ENCODE measurements at regions not wholly inside any gene's neighbourhood (a gene's known extent, or its start where the extent isn't known, plus 50 kb on each side); places are given as distances from the start of the nearest gene placed in this dataset.

GRCh38 chr15:60130821-60131220, 126.7 kb downstream of the FOXB1 start:
- Histone ChIP-seq H3K4me1 (ENCODE audit: control insufficient read depth, insufficient read depth, low read length, unreplicated experiment) (peaks cover 11% of the 10 kb centered on the region), H3K27ac (ENCODE audit: low read depth, low read length) (no peak overlapping the region), H2AFZ (ENCODE audit: low read length, unreplicated experiment) (no peak overlapping the region), H3K79me2 (ENCODE audit: control insufficient read depth, insufficient read depth, low read length, unreplicated experiment) (no peaks in the 10 kb centered on the region), H3K36me3 (ENCODE audit: insufficient read depth, low read length) (no peaks in the 10 kb centered on the region), H3K4me3 (ENCODE audit: low read depth, low read length) (no peak overlapping the region), H3K27me3 (ENCODE audit: insufficient read depth, low read length) (peaks cover 19% of the 10 kb centered on the region)

- Histone ChIP-seq H3K4me3 (ENCODE audit: low read depth, low read length) (no peak overlapping the region), H3K36me3 (ENCODE audit: insufficient read depth, low read length) (no peaks in the 10 kb centered on the region), H2AFZ (ENCODE audit: low read length, unreplicated experiment) (no peak overlapping the region), H3K27me3 (ENCODE audit: insufficient read depth, low read length) (peaks cover 19% of the 10 kb centered on the region), H3K4me1 (ENCODE audit: control insufficient read depth, insufficient read depth, low read length, unreplicated experiment) (no peaks in the 10 kb centered on the region), H3K27ac (ENCODE audit: low read depth, low read length) (no peak overlapping the region), H3K79me2 (ENCODE audit: control insufficient read depth, insufficient read depth, low read length, unreplicated experiment) (no peaks in the 10 kb centered on the region)
These were observed 130.5 kb downstream of the FOXB1 start for GRCh38 chr15:60134609-60135008.

- no peaks in the 10 kb centered on the region for H3K4me1 ChIP-seq (ENCODE audit: control insufficient read depth, insufficient read depth, low read length, unreplicated experiment)
- no peak overlapping the region for H2AFZ ChIP-seq (ENCODE audit: low read length, unreplicated experiment)
- H3K27ac ChIP-seq (ENCODE audit: low read depth, low read length): no peak overlapping the region
- H3K36me3 ChIP-seq (ENCODE audit: insufficient read depth, low read length): no peaks in the 10 kb centered on the region
- no peaks in the 10 kb centered on the region for H3K79me2 ChIP-seq (ENCODE audit: control insufficient read depth, insufficient read depth, low read length, unreplicated experiment)
- peaks cover 29% of the 10 kb centered on the region for H3K27me3 ChIP-seq (ENCODE audit: insufficient read depth, low read length)
- H3K4me3 ChIP-seq (ENCODE audit: low read depth, low read length): no peak overlapping the region
These were observed 131.8 kb downstream of the FOXB1 start for GRCh38 chr15:60135961-60136360.

DNA sequence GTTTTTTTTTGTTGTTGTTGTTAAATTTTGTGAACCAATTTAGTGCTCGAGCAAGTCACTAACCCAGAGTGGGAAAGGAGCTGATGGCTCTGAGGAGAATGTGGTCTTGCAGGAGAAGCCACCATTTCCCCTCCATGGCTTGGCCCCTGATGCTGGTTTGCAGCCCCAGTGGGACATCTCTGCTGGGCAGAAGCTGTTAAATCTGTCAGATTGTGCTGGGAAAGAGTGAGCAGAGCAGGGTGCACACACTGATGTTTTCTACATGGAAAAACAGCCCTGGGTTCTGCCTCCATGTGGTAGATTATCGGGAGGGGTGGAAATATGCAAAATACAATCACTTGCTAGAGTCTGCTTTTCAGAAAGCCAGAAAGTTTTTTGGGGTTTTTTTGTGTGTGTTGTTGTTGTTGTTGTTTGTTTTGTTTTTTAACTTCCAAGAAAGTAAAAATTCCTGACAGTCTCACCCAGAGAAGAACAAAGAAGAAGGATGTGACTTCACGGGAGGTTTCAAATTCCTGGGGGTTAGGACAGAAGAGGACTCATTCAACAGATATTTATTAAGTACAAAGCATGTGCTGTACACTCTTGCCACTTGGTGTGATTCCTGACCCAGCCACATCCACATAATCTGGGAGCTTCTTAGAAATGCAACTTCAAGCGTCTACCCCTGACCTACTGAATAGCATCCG, 133.7 kb downstream of the FOXB1 start:
- no peak overlapping the region for H3K4me3 ChIP-seq (ENCODE audit: low read depth, low read length)
- no peaks in the 10 kb centered on the region for H3K36me3 ChIP-seq (ENCODE audit: insufficient read depth, low read length)
- peaks cover 40% of the 10 kb centered on the region for H3K27me3 ChIP-seq (ENCODE audit: insufficient read depth, low read length)
- H3K27ac ChIP-seq (ENCODE audit: low read depth, low read length): no peak overlapping the region
- no peak overlapping the region for H2AFZ ChIP-seq (ENCODE audit: low read length, unreplicated experiment)
- H3K79me2 ChIP-seq (ENCODE audit: control insufficient read depth, insufficient read depth, low read length, unreplicated experiment): no peaks in the 10 kb centered on the region
- H3K4me1 ChIP-seq (ENCODE audit: control insufficient read depth, insufficient read depth, low read length, unreplicated experiment): no peaks in the 10 kb centered on the region

GRCh38 chr15:60138397-60138968, 134.4 kb downstream of the FOXB1 start:
- peaks cover 40% of the 10 kb centered on the region for H3K27me3 ChIP-seq (ENCODE audit: insufficient read depth, low read length)

GRCh38 chr15:60152386-60152785, 148.3 kb downstream of the FOXB1 start:
- Histone ChIP-seq H3K4me1 (ENCODE audit: control insufficient read depth, insufficient read depth, low read length, unreplicated experiment) (peaks cover 13% of the 10 kb centered on the region), H3K27ac (ENCODE audit: low read depth, low read length) (no peak overlapping the region), H3K27me3 (ENCODE audit: insufficient read depth, low read length) (peaks cover 40% of the 10 kb centered on the region), H3K4me3 (ENCODE audit: low read depth, low read length) (no peak overlapping the region), H3K36me3 (ENCODE audit: insufficient read depth, low read length) (no peaks in the 10 kb centered on the region), H3K79me2 (ENCODE audit: control insufficient read depth, insufficient read depth, low read length, unreplicated experiment) (no peaks in the 10 kb centered on the region), H2AFZ (ENCODE audit: low read length, unreplicated experiment) (no peak overlapping the region)

More at GRCh38 chr15:60138397-60138968, 134.4 kb downstream of the FOXB1 start:
- Histone ChIP-seq H3K4me1 (ENCODE audit: control insufficient read depth, insufficient read depth, low read length, unreplicated experiment) (no peaks in the 10 kb centered on the region), H3K27ac (ENCODE audit: low read depth, low read length) (no peak overlapping the region), H3K4me3 (ENCODE audit: low read depth, low read length) (no peak overlapping the region), H2AFZ (ENCODE audit: low read length, unreplicated experiment) (no peak overlapping the region), H3K36me3 (ENCODE audit: insufficient read depth, low read length) (no peaks in the 10 kb centered on the region), H3K79me2 (ENCODE audit: control insufficient read depth, insufficient read depth, low read length, unreplicated experiment) (no peaks in the 10 kb centered on the region)

DNA sequence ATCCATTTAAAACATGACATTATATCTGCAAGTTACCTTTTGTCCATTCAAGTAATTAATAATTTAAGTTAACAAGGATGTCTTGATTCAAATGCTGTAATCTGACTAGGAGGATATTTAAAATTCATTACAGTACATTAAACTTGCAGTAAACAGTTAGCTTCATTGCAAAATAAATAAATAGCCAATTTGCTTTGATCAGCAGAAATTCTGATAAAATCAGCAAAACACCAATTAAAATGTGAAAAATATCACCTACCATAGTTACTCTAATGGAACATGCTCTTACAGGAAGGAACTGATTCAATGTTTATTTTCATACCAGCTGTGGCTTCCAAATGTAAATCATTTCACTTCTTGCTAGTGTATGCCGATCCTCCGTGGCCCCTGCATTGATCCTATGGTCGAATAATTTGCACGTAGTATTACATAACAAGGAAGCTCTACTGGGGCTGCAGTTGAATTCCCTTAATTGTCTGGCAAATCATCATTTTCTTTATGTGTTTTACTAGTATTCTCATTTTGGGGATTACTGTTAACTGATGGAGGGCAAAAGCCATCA, 150.7 kb downstream of the FOXB1 start:
- no peaks in the 10 kb centered on the region for H3K79me2 ChIP-seq (ENCODE audit: control insufficient read depth, insufficient read depth, low read length, unreplicated experiment)
- no peak overlapping the region for H3K27ac ChIP-seq (ENCODE audit: low read depth, low read length)
- H3K4me1 ChIP-seq (ENCODE audit: control insufficient read depth, insufficient read depth, low read length, unreplicated experiment): peaks cover 13% of the 10 kb centered on the region
- no peak overlapping the region for H2AFZ ChIP-seq (ENCODE audit: low read length, unreplicated experiment)
- H3K27me3 ChIP-seq (ENCODE audit: insufficient read depth, low read length): peaks cover 35% of the 10 kb centered on the region
- no peaks in the 10 kb centered on the region for H3K36me3 ChIP-seq (ENCODE audit: insufficient read depth, low read length)
- H3K4me3 ChIP-seq (ENCODE audit: low read depth, low read length): peak overlapping the region; percentile 63; the same call in 1 of the 2 replicates

DNA sequence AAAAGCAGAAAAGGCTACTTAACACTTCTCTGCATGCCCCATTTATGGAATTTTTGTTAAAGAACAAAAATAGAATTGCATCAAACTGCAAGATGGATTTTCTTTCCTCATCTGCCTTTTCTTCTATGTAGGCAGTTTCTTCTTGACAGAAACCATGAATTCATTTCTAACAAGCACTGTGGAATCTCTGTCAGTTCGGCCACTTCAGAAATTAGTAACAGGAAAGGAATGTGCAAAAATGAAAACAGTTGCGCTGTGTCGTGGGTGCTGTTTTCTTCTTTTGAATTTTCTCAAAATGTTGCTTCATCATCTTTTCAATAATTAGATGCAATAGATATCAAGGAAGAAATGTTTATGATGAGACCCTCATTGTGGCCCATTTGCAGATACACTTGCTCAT, 151.6 kb downstream of the FOXB1 start:
- Histone ChIP-seq H3K79me2 (ENCODE audit: control insufficient read depth, insufficient read depth, low read length, unreplicated experiment) (no peaks in the 10 kb centered on the region), H2AFZ (ENCODE audit: low read length, unreplicated experiment) (peak overlapping the region; percentile 20), H3K27ac (ENCODE audit: low read depth, low read length) (no peak overlapping the region), H3K36me3 (ENCODE audit: insufficient read depth, low read length) (no peaks in the 10 kb centered on the region), H3K4me3 (ENCODE audit: low read depth, low read length) (peak overlapping the region; percentile 63), H3K27me3 (ENCODE audit: insufficient read depth, low read length) (peaks cover 36% of the 10 kb centered on the region), H3K4me1 (ENCODE audit: control insufficient read depth, insufficient read depth, low read length, unreplicated experiment) (peaks cover 13% of the 10 kb centered on the region)

GRCh38 chr15:60160909-60161308, 156.8 kb downstream of the FOXB1 start:
- Histone ChIP-seq H2AFZ (ENCODE audit: low read length, unreplicated experiment) (no peak overlapping the region), H3K36me3 (ENCODE audit: insufficient read depth, low read length) (no peaks in the 10 kb centered on the region), H3K4me1 (ENCODE audit: control insufficient read depth, insufficient read depth, low read length, unreplicated experiment) (no peaks in the 10 kb centered on the region), H3K27ac (ENCODE audit: low read depth, low read length) (no peak overlapping the region), H3K79me2 (ENCODE audit: control insufficient read depth, insufficient read depth, low read length, unreplicated experiment) (no peaks in the 10 kb centered on the region), H3K27me3 (ENCODE audit: insufficient read depth, low read length) (peaks cover 68% of the 10 kb centered on the region), H3K4me3 (ENCODE audit: low read depth, low read length) (no peak overlapping the region)

- Histone ChIP-seq H3K36me3 (ENCODE audit: insufficient read depth, low read length) (no peaks in the 10 kb centered on the region), H3K27ac (ENCODE audit: low read depth, low read length) (no peak overlapping the region), H3K27me3 (ENCODE audit: insufficient read depth, low read length) (peaks cover 68% of the 10 kb centered on the region), H3K79me2 (ENCODE audit: control insufficient read depth, insufficient read depth, low read length, unreplicated experiment) (no peaks in the 10 kb centered on the region), H2AFZ (ENCODE audit: low read length, unreplicated experiment) (no peak overlapping the region), H3K4me3 (ENCODE audit: low read depth, low read length) (no peak overlapping the region), H3K4me1 (ENCODE audit: control insufficient read depth, insufficient read depth, low read length, unreplicated experiment) (no peaks in the 10 kb centered on the region)
These were observed 157.6 kb downstream of the FOXB1 start for GRCh38 chr15:60161704-60162103.
